ENCODE measurements at regions not wholly inside any gene's neighbourhood (a gene's known extent, or its start where the extent isn't known, plus 50 kb on each side); places are given as distances from the start of the nearest gene placed in this dataset.
A peak's percentile ranks its signal among the peaks of the same experiment; 100 is the strongest.

DNA sequence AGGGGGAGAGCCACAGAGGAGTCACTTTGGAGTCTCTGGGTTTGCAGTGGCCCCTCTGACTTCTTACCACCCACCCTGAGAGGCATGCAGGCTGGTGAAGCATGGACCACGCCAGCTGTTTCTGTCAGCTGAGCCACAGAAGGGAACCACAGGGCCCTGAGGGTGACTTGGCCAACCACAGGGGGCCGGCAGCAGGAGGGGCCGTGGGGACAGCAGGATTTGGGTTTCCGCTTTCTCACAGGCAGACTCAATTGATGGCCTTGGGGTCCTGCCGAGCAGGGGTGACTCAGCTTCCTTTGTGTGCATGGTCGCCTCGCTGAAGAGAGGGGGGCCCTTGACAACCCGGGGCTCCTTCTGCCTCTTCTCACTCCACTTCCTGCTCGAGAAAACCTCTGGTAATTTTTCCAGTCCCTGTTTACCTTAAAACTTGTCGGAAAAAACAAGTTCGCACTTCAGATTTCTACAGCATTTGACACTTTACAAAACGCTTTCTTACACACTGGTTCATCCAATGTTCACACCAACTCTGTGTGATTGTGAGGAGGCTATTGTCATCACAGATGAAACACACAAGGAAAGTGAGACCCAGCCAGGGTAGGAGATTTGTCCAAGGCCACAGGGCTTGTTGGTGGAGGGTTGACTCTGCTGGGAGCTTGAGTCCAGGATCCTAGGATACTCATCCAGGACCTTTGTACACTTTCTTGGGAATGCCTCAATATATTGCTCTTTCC lies 311.2 kb downstream of the LPIN1 start:
- DNase-seq (ENCODE audit: low read depth), result peak; percentile 25

- no peak for DNase-seq (ENCODE audit: low read depth)
Measured at GRCh38 chr2:12059616-12060441, 313.4 kb downstream of the LPIN1 start.

DNA sequence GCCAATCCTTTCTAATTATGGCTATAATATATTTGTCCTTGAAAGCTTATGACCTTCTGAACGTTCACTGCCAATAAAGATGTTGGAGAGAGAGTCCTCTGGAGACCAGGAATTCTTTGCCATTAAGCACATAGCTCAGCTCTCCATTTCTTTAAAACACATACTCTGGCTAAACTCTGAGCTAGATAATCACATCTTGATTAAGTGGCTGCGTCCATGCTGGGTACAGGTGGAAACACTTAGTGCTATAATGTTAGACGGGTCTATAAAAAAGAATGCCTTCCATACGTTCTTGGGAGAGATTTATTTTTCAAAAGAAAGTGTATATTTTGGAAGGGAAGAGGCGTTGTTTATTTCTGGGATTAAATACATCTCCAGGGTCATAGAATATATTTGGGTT lies 314.5 kb downstream of the LPIN1 start:
- DNase-seq (ENCODE audit: low read depth), result no peak

- DNase-seq (ENCODE audit: low read depth), result no peak
Measured at GRCh38 chr2:12061286-12062052, 315.0 kb downstream of the LPIN1 start.

DNA sequence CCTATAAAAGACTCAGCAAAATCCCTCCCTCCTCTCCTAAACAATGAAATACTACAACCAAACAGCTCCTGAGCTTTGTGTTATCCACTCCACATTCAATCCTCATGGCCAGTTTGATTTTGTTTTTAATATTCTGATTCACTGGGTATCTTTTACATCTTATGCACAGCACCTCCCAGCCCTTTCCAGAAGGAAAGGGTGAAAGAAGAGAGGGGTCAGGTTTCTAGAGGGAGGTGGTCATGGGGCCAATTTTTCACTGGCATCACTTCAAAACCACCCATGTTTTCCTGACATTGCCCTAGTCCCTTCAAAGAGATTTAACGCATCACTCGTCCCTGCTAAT lies 315.6 kb downstream of the LPIN1 start:
- DNase-seq (ENCODE audit: low read depth), result no peak

GRCh38 chr2:12063210-12063609 lies 316.8 kb downstream of the LPIN1 start:
- no peak for DNase-seq (ENCODE audit: low read depth)

GRCh38 chr2:12064153-12064552 lies 317.7 kb downstream of the LPIN1 start:
- no peak for DNase-seq (ENCODE audit: low read depth)

GRCh38 chr2:12066116-12066515 lies 319.7 kb downstream of the LPIN1 start:
- no peak for DNase-seq (ENCODE audit: low read depth)

- DNase-seq (ENCODE audit: low read depth), result no peak
Measured at GRCh38 chr2:12066986-12067385, 320.6 kb downstream of the LPIN1 start.

DNA sequence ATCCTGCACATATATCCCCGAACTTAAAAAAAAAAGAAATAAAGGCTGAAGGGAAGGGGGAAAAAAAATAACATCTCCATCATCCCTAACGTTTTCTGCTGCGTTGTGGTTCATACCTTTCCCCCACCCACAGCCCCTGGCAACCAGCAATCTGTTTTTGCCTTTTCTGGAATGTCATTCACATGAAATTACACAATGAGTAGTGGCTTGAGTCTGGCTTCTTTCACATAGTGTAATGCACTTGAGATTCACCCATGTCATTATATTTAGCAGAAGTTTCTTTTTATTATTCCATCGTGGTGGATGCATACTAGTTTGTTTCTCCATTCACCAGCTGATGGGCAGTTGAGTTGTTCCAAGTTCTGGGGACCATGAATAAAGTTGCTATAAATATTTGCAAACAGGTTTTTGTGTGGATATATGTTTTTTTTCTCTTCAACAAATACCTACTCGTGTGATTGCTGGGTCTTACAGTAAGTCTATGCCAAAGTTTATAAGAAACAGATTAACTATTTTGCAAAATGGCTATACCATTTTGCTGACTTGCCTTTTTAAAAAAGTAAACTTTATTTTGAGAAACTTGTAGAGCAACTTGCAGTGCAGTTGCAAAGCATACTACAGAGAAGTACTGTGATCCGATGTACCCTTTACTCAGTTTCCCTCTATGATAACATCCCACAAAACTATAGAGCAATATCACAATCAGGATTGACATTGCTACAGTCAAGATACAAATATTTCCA lies 322.5 kb downstream of the LPIN1 start:
- no peak for DNase-seq (ENCODE audit: low read depth)

- DNase-seq (ENCODE audit: low read depth), result no peak
Measured at GRCh38 chr2:12070153-12070552, 323.7 kb downstream of the LPIN1 start.

- no peak for DNase-seq (ENCODE audit: low read depth)
Measured at GRCh38 chr2:12070581-12070980, 324.1 kb downstream of the LPIN1 start.

GRCh38 chr2:12071318-12071717 lies 324.9 kb downstream of the LPIN1 start:
- DNase-seq (ENCODE audit: low read depth), result no peak

GRCh38 chr2:12073217-12073852 lies 326.9 kb downstream of the LPIN1 start:
- DNase-seq (ENCODE audit: low read depth), result no peak

DNA sequence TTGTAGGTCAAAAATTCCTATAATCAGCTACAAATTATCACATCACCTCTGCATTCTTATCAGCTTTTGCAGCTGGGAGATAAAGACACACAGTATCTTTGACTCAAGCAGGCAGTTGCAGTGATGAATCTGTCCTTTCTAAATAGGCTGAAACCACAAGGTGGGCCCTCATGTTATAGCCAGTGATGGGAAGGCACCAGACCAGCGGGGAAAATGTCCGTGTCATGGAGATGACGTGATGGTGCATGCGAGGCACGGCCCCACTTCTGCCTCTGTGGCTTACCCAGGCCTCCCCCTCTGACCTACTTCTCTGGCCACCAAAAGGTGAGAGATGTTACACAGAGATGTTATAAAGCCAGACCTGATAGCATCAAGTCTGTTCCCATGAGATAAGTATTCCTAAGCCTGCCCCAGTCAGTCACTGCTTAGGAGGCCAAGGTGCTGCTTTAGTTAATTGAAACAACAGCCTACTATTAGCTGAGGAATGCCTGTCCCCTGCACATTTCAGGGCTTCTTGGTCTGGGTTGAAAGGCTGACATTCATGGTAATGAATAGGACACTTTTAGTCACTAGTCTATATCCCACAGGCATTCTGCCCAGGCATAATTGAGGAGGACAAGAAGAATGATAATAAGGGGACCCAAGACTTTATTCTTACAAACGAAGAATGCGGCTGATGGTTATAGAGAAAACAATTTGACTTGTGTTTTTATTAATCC lies 327.9 kb downstream of the LPIN1 start:
- DNase-seq (ENCODE audit: low read depth), result no peak

DNA sequence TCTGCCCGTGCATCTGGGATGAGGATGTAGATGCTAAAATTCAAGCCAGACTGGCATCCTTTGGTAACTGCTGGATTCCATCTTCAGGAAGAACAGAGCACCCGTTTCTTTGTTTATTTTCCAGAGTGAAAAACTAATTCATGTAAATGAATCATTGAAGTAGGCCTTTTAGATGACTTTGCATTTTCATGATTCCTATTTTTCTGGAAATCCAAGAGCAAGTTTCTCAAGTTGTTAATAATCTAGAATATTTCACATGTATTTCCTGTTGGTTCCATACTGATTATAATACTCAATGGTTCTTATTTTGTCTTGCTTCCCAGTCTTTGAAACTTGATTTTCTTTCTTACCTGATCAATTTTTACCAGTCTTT lies 328.4 kb downstream of the LPIN1 start:
- DNase-seq (ENCODE audit: low read depth), result no peak

DNA sequence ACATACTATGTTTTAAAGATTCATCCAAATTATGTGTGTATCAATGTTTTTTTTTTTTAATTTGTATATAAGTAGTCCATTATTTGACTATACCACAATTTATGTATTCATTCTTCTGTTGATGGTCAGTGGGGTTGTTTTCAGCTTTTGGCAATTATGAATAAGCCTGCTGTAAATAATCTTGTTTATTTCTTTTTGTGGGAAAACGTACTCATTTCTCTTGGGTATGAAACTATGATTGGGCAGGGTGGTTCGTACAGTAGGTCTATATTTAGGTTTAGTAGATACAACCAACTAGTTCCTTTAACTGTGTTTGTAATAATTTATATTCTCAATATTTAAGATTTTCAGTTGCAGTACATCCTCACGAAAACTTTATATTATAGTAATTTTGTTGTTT lies 329.2 kb downstream of the LPIN1 start:
- no peak for DNase-seq (ENCODE audit: low read depth)

- no peak for DNase-seq (ENCODE audit: low read depth)
Measured at GRCh38 chr2:12076810-12077209, 330.4 kb downstream of the LPIN1 start.

DNA sequence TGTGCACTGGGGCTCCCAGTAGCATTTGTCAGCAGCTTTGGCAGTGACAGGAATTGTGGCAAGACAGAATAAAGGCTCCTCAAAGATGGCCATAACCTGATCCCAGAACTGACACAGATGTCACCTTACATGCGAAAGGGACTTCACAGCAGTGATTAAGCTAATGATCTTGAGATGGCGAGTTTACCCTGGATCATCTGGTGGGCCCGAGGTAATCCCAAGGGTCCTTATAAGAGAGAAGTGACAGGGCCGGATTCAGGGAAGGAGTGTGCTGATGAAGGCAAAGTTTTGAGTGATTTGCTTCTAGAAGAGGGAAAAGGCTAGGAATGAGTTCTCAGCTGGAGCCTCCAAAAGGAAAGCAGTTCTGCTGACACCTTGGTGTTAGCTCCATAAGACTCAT lies 333.9 kb downstream of the LPIN1 start:
- no peak for DNase-seq (ENCODE audit: low read depth)

DNA sequence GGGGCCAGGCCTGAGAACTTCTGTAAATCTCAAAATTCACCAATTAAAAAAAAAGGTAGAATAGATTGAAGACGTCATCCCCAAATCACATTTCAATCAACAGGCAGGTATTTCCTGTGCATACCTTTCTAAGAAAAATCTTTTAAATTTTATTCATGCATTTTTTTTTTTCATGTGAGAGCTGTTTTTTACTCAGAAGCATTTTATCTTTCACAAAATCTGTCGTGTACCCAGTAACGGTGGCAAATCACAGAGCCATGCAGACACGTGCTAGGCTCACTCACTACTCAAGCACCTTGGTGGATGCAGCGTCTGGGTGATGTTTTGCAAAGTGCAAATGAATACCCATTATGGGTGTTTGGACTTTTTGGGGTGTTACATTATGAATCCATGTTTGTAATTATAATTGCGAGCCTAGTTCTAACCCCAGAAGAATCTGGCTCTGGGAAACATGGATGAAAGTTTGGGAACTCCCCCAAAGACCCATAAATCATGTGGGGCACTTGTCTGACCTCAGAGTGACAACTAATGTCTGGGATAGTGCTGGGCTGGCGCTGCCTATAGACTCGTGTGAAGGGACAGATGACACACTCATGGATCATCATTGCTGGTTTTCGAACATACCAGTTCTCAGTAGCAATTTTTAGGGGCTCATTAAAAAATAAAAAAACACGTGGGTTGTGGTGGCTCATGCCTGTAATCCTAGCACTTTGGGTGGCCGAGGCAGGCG lies 335.2 kb downstream of the LPIN1 start:
- no peak for DNase-seq (ENCODE audit: low read depth)

All from stimulated activated CD8-positive, alpha-beta memory T cell treated with anti-CD3 and anti-CD28 coated beads, Interleukin-7, amount 100 ng/mL, for 24 hours (primary cell).